GM12878 (cell line): ENCODE measurements at regions not wholly inside any gene's neighbourhood (a gene's known extent, or its start where the extent isn't known, plus 50 kb on each side); places are given as distances from the start of the nearest gene placed in this dataset.

Experiments used
- ATF3 ChIP-seq: IDR thresholded peaks from 2 replicates; pipeline ENCODE4 v1.6.1; 2011; ENCODE audit warnings: low read depth, mild to moderate bottlenecking, low read length, moderate library complexity, borderline replicate concordance; ENCODE audit errors: extremely low read depth
- CHD1 ChIP-seq: IDR thresholded peaks from 2 replicates; pipeline ENCODE4 v1.6.1; 2012; ENCODE audit warnings: low read depth, low read length, improper control_type of control experiment
- CHD4 ChIP-seq: fragments of 200-600 bp; sonication (generic); IDR thresholded peaks from 2 replicates; pipeline ENCODE4 v1.6.1; 2016; ENCODE audit warnings: mild to moderate bottlenecking
- CTCF ChIP-seq, 3 experiments: IDR thresholded peaks in 2 of 3; conservative IDR thresholded peaks in 1 of 3; 2 replicates each; pipeline ENCODE4 v1.5.1; 2011; ENCODE audit warnings: low read depth in 3 of 3, low read length in 3 of 3, mild to moderate bottlenecking in 3 of 3, control low read depth in 2 of 3, moderate library complexity in 2 of 3, inconsistent platforms in 1 of 3, mixed read lengths in 1 of 3; ENCODE audit not compliant: control insufficient read depth in 2 of 3, insufficient read depth in 1 of 3; ENCODE audit errors: extremely low read depth in 1 of 3
- MEF2A ChIP-seq: IDR thresholded peaks from 2 replicates; pipeline ENCODE4 v1.6.1; 2011; ENCODE audit warnings: low read depth, mild to moderate bottlenecking, low read length, moderate library complexity; ENCODE audit not compliant: insufficient read depth
- NBN ChIP-seq: fragments of 450-650 bp; IDR thresholded peaks from 2 replicates; pipeline ENCODE4 v1.6.1; 2016
- NFIC ChIP-seq: IDR thresholded peaks from 2 replicates; pipeline ENCODE4 v1.6.1; 2012; ENCODE audit warnings: low read depth, mild to moderate bottlenecking, inconsistent platforms, low read length, moderate library complexity
- NR2C2 ChIP-seq: IDR thresholded peaks from 2 replicates; pipeline ENCODE4 v1.6.1; 2011; ENCODE audit warnings: borderline replicate concordance, low read depth; ENCODE audit not compliant: control insufficient read depth, insufficient read length
- RAD21 ChIP-seq: IDR thresholded peaks from 2 replicates; pipeline ENCODE4 v1.6.1; 2011; ENCODE audit warnings: mild to moderate bottlenecking, low read depth, low read length, moderate library complexity; ENCODE audit not compliant: insufficient read depth
- TF ChIP-seq, protein P1 (sequence below): IDR thresholded peaks from 2 replicates; pipeline ENCODE4 v1.6.1; 2012; ENCODE audit warnings: low read depth, low read length, improper control_type of control experiment

DNA sequence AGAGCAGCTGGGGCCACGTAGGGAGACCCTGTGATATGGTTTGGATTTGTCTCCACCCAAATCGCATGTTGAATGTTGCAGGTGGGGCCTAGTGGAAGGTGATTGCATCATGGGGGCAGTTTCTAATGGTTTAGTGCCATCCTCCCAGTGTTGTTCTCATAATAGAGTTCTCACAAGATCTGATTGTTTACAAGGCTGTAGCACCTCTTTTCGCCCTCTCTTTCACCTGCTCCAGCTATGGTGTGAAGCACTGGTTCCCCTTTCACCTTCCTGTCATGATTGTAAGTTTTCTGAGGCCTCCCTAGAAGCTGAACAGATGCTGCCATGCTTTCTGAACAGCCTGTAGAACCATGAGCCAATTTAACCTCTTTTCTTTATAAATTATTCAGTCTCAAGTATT, 198.9 kb upstream of the CBLB start:
- TF ChIP-seq CTCF (IDR thresholded peaks at IDR 0.05 in 2 of 3, conservative IDR thresholded peaks at IDR 0.05 in 1 of 3; ENCODE audit: control insufficient read depth in 2 of 3, extremely low read depth in 1 of 3, insufficient read depth in 1 of 3, low read depth in 3 of 3, low read length in 3 of 3) = no peak
- TF ChIP-seq ATF3 = no peak
- TF ChIP-seq NR2C2 = no peak
- TF ChIP-seq NFIC = no peak
- no peak for TF ChIP-seq MEF2A
- TF ChIP-seq CHD4 = no peak
- no peak for TF ChIP-seq CHD1
- TF ChIP-seq, protein P1, sequence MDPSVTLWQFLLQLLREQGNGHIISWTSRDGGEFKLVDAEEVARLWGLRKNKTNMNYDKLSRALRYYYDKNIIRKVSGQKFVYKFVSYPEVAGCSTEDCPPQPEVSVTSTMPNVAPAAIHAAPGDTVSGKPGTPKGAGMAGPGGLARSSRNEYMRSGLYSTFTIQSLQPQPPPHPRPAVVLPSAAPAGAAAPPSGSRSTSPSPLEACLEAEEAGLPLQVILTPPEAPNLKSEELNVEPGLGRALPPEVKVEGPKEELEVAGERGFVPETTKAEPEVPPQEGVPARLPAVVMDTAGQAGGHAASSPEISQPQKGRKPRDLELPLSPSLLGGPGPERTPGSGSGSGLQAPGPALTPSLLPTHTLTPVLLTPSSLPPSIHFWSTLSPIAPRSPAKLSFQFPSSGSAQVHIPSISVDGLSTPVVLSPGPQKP = no peak
- 0 out of 2 replicates have a peak, but pooled peaks have one; percentile 22 for TF ChIP-seq NBN
- TF ChIP-seq RAD21 = no peak
